ENCODE measurements at regions not wholly inside any gene's neighbourhood (a gene's known extent, or its start where the extent isn't known, plus 50 kb on each side); places are given as distances from the start of the nearest gene placed in this dataset.

DNA sequence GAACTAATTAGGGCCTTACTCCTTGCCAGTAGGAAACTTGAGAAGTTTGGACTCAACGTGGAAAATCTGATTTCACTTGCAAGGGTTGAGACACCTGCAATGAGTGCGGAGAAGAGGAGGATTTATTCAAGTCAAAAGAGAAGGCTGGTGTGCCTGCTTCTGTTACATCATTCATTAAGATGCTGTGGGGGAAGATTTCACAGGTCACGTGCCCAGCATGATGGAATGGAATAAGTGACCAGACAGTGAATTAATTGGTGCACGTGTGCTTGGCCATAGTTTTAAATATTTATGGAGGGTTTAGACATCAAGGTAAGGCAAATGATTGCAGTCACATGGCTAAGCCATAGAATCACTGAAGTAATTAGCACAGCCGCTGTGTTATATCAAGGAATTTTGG is 155.0 kb downstream of the C7orf25 start:
- no peak for DNase-seq

DNA sequence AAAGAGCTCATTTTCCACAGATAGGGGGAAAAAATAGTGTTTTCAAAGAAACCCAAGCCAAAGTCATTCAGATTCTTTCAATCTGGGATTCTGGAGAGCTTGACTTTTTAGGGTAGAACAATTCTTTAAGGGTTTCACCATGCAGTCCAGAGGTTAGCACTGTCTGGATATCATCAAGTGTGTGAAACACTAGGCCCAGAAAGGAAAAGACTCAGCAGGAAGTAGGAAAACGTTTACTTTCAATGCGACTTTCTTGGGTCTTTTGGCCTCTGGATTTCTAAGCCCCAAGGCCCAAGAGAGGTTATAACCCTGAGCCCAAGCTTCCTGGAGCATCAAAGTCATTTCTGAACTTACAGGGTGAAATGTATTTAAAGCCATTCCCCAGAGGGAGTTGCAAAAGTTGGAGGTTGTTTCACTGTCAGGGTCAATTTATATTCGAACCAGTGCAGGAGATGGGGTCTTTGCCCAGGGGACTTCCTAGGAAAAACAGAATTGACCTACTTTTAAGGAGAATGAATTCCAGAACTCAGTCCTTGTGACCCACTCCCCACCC is 158.0 kb downstream of the C7orf25 start:
- DNase-seq: no peak

GRCh38 chr7:42753367-42753766 is 158.5 kb downstream of the C7orf25 start:
- DNase-seq: no peak

DNA sequence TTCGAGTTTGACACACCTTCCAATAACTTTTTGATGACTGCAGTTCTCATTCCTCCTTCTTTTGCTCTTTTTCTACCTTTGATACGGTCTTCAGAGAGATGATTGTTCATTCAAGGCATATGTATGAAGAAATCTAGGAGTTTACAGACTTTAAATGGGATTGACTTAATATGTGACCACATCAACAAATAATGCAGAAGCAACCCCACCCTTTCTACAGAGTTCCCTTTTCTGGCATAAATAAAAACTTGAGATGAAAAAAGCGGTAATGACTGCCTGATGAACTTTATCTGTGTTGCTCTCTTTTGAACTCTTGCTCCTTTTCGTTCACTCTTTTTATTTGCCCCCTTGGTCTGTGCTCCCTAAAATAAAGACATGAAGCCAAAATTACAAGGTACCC is 161.7 kb downstream of the C7orf25 start:
- DNase-seq: peak; percentile 2

GRCh38 chr7:42747044-42747443 is 164.8 kb downstream of the C7orf25 start:
- no peak for DNase-seq

DNA sequence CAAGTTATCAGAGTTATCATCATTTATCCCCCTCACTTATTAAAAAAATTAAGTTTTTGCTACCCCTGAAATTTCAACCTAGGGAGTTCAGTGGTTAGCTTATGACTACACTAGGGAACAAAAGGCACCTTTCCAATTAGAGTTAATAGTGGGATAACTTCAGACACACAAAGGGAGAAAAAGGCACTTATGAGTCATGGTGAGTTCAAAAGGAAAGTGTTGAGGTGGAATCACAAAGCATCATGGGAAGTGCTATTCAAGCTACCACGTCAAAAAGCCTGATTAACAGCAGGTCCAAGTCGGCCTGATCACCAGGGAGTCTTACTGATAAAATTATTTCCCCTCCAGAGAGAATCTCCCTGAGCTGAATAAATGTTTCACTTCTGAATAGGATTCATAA is 165.7 kb downstream of the C7orf25 start:
- no peak for DNase-seq

DNA sequence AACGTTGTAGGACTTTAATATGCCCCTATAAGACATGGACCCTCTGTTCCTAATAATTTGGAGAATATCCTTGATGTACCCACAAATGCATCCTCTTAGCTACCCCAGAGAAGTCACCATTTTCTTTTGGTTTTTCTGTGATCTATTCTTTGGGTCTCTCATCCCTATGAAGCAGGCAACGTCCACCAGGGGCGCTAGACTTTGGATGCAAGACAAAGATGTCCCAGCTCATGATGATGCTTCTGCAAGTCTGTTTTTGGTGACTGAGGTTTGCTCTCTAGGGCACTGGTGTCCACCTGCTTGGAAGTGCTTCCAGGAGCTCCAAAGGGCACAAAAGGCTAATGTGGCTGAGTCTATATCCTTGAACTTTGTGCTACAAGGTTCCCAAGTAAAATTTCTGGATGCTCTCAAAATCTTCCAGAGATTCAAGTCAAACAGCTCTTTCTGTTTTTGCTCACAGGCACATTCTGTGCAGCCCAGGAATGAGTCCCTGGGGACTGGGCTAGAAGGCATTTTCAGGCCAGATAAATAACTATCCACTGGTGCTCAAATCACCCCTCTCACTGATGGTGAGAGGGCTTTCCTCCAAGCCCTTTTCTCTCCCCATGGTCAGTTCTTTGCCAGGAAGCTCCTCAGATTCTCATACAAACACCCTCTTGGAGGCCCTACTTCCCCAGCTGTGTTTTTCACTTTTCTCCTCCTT is 166.4 kb downstream of the C7orf25 start:
- peak; percentile 15 for DNase-seq

- DNase-seq: no peak
Measured at GRCh38 chr7:42744746-42745145, 167.1 kb downstream of the C7orf25 start.

DNA sequence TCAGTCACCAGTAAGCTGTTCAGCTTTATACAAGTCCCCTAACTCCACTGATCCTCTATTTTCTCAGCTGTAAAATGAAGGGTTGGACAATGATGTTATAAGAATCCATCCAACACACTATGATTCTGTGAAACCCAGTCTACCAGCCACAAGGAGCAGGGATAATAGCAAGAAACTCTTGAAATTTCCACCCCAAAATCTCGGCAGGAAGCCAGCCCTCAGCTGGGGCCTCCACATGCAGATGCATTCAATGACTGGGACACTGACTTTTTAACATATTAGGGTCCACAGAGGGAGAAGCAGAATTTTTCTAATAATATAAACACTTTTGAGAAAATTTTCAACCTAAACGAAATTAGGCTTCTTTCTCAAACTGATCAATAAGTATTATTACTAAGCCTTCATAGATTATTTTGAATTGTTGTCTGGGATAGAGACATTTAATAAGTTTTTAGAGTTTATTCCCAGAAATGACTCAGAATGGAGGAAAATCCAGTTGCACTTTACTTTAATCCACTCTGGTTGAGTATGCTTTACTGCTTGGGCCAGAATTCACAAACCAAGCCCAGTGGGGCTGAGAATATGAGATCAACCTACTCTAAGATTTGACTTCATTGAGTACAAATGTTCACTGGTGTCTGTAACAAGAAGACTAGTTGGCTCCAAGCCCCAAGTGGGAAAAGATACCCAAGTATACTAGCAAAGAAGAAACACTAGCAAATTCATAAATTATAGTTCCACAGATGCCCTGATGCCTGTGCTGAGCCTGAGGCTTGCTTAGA is 168.6 kb downstream of the C7orf25 start:
- no peak for DNase-seq

GRCh38 chr7:42742318-42742717 is 169.6 kb downstream of the C7orf25 start:
- DNase-seq: no peak

- no peak for DNase-seq
Measured at GRCh38 chr7:42740408-42740807, 171.5 kb downstream of the C7orf25 start.

DNA sequence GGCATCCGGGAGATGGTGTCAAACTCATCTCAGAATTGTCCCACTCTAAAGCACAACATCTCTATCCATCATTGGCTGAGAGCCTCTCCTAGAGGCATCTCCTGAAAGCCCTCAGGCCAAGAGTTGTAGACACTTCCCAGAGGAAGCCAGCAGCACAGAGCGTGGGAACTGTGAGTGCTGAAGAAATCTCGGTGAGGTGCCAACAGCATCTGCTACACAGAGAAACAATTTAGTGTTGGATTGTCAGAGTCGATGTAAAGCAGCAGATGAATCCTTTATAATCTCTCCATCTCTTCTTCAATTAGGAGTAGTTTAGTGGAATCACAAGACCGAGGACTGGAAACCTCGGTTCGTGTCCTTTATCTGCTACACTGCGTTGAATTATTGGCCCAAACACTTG is 172.2 kb downstream of the C7orf25 start:
- no peak for DNase-seq

GRCh38 chr7:42736931-42737330 is 174.9 kb downstream of the C7orf25 start:
- DNase-seq: no peak

- no peak for DNase-seq
Measured at GRCh38 chr7:42735081-42735480, 176.8 kb downstream of the C7orf25 start.

DNA sequence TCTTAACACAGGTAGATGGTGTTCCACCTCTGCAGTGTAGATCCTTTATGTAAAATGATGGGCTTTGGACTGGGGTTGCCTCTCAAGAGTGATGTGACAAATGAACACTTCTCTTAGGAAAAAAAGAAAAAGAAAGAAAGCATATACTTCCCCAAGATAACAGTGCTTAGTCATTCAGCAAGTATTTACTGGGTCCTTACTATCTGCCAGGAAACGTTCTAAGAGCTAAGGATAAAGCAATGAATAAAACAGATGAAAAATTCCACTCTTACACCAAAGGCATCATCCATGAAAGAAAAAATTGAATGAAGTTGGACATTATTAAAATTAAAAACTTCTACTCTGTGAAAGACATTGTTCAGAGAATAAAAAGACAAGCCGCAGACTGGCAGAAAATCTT is 177.3 kb downstream of the C7orf25 start:
- DNase-seq: no peak

DNA sequence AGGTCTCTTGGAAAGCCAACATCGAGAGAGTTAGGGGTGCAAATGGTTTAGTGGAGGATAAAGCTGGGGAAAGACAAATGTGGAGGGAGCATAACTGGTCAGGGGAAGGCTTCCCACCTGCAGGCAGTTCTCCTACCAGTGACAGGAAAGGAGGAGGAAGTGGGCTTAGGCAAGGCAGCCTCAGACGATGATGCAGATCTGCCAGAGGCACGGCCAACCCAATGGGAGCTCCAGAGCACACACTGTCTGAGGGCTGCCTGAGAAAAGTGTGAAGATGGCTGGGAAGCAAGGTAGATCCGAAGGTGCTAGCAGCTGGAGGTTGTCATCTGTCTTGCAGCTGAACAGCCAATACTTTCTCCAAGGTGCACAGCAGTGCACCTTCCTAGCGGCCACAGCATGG is 178.8 kb downstream of the C7orf25 start:
- DNase-seq: no peak

DNA sequence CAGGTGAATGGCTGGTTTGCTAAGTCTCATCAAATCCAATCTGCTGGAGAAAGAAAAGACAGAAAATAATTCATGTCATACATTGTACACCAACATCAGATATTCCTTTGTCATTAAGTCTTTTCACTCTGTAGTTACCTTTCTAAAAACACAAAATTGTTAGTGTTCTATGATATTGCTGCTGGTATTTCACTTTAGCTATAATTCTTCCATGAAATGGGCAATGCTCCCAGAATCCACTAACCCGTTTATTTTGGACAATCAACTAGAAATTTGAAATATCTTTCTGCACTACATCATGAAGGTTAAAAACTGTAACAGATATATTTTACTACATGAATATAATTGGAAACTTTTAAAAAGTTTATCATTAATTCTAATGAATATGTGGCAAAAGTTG is 181.3 kb downstream of the C7orf25 start:
- DNase-seq: no peak

DNA sequence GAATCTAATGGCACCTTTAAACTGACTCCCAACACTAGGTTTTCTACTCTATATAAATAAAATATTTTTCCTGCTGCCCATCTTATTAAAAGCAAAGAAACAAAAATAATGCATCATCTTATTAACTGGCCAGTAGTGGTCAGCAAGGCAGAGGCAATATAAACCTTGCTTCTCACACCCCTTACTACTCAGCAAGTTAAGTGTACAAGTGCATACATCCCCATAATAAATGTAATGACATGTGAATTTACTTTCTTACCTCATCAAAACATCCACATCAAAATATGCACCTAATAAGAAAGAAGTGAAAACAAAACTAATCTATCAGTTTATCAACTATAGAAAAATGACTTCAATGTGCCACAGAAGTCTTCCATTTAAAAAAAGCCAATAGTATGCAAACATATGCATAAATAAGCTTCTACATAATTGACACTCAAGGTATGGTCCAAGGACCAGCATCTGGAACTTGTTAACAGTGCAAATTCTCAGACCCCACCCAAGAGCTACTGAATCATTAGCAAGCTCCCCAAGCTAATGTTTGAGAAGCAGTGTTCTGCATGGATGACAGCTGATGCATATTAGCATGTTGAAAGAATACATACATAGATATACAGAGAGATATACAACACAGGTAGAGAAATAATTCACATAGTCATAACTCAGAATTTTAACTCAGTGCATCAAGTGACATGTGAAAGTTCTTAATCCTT is 182.7 kb downstream of the C7orf25 start:
- no peak for DNase-seq

DNA sequence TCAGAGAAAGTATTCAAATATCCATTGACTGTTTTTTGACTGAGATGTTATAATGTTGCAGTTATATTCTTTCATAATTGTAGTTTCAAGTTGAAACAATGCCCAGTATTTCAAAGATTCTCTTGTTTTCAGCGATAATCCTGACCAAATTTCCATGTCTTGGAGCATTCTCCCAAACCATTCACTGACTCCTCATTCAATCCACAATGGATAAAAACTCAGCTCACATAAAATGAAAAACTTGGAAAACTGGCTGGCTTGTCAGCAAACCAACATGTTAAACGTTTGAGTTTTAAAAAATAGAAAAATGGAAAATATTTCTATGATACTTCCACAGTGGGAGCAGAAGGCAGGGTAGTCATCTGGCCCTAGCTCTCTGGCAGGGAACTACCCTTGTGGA is 184.4 kb downstream of the C7orf25 start:
- DNase-seq: no peak

- DNase-seq: no peak
Measured at GRCh38 chr7:42726066-42726785, 185.6 kb downstream of the C7orf25 start.

- no peak for DNase-seq
Measured at GRCh38 chr7:42722716-42723115, 189.2 kb downstream of the C7orf25 start.

DNA sequence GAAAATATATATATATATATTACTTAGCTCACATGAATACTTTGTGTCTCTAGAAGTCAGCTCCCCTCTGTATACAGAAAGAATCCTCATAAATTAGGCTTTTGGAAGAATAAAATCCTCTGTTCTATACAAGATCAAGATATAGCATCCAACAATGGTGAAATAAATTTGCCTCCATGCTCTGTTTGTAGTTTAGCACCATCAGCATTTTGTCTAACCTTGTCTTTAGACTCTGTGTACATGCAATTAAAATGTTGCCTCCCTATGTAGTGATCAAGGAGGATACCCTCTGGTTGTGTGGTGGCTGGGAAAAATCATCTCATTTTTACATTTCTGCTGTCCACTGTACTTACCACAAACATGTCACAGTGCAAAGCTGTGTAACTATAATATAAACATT is 189.7 kb downstream of the C7orf25 start:
- DNase-seq: no peak

Data from inflammatory macrophage treated with lipopolysaccharide for 4 hours (primary cell).